Astrocyte (in vitro differentiated cells and primary cell): ENCODE measurements at regions not wholly inside any gene's neighbourhood (a gene's known extent, or its start where the extent isn't known, plus 50 kb on each side); places are given as distances from the start of the nearest gene placed in this dataset.

ENCODE experiments used
- DNase-seq: peaks from one replicate; pipeline ENCODE4 v3.0.0-alpha.2; 2010; ENCODE audit warnings: low read depth
- FAIRE-seq: peaks from 2 replicates; lab custom pipeline; 2011; peaks lifted over from hg19 to GRCh38; lab: Jason Lieb, UNC
- H2AFZ ChIP-seq: 2 replicates; pipeline ENCODE4 v1.6.0; 2012; ENCODE audit warnings: low read depth, low read length, inconsistent platforms
- H3K27ac ChIP-seq: 2 replicates; pipeline ENCODE4 v1.5.1; 2011; ENCODE audit warnings: low read depth, low read length, inconsistent platforms
- H3K27me3 ChIP-seq: 2 replicates; pipeline ENCODE4 v1.6.0; 2011; ENCODE audit warnings: low read length, inconsistent platforms; ENCODE audit not compliant: insufficient read depth
- H3K36me3 ChIP-seq: 2 replicates; pipeline ENCODE4 v1.5.1; 2011; ENCODE audit warnings: low read length, inconsistent platforms; ENCODE audit not compliant: insufficient read depth
- H3K4me1 ChIP-seq: 2 replicates; pipeline ENCODE4 v1.5.1; 2011; ENCODE audit warnings: low read length, inconsistent platforms; ENCODE audit not compliant: insufficient read depth
- H3K4me2 ChIP-seq: 2 replicates; pipeline ENCODE4 v1.6.0; 2012; ENCODE audit warnings: low read length, inconsistent platforms
- H3K4me3 ChIP-seq: 2 replicates; pipeline ENCODE4 v1.5.1; 2011; ENCODE audit warnings: low read depth, mild to moderate bottlenecking, low read length, inconsistent platforms; ENCODE audit not compliant: insufficient read depth
- H3K79me2 ChIP-seq: 2 replicates; pipeline ENCODE4 v1.6.0; 2012; ENCODE audit warnings: mild to moderate bottlenecking, low read length, inconsistent platforms; ENCODE audit not compliant: insufficient read depth
- H3K9ac ChIP-seq: 2 replicates; pipeline ENCODE4 v1.6.0; 2012; ENCODE audit warnings: mild to moderate bottlenecking, low read length, inconsistent platforms
- H3K9me3 ChIP-seq: 2 replicates; pipeline ENCODE4 v1.5.1; 2012; ENCODE audit warnings: low read depth, mild to moderate bottlenecking, low read length, inconsistent platforms; ENCODE audit not compliant: insufficient read depth
- H4K20me1 ChIP-seq: 2 replicates; pipeline ENCODE4 v1.6.0; 2012; ENCODE audit warnings: low read length, inconsistent platforms; ENCODE audit not compliant: insufficient read depth
- H3K27ac Mint-ChIP-seq: one replicate; pipeline ENCODE4 v1.8.0; 2021; ENCODE audit warnings: mild to moderate bottlenecking, mixed read lengths; ENCODE audit not compliant: unreplicated experiment
- H3K27me3 Mint-ChIP-seq: one replicate; pipeline ENCODE4 v1.8.0; 2021; ENCODE audit warnings: low read depth, mixed read lengths; ENCODE audit not compliant: unreplicated experiment
- H3K36me3 Mint-ChIP-seq: one replicate; pipeline ENCODE4 v1.8.0; 2021; ENCODE audit warnings: low read depth, mixed read lengths; ENCODE audit not compliant: unreplicated experiment
- H3K4me1 Mint-ChIP-seq: one replicate; pipeline ENCODE4 v1.8.0; 2021; ENCODE audit warnings: low read depth, mixed read lengths; ENCODE audit not compliant: unreplicated experiment
- H3K4me3 Mint-ChIP-seq: one replicate; pipeline ENCODE4 v1.8.0; 2021; ENCODE audit warnings: mild to moderate bottlenecking, moderate library complexity, mixed read lengths; ENCODE audit not compliant: unreplicated experiment
- H3K9me3 Mint-ChIP-seq: one replicate; pipeline ENCODE4 v1.8.0; 2021; ENCODE audit warnings: mild to moderate bottlenecking, mixed read lengths; ENCODE audit not compliant: unreplicated experiment
- EZH2 ChIP-seq: IDR thresholded peaks from 2 replicates; pipeline ENCODE4 v1.6.1; 2012; ENCODE audit warnings: mild to moderate bottlenecking, low read length, inconsistent platforms; ENCODE audit not compliant: insufficient read depth
- TF ChIP-seq, protein P1 (sequence below): IDR thresholded peaks from 2 replicates; pipeline ENCODE4 v1.5.1; 2011; ENCODE audit warnings: low read depth, mild to moderate bottlenecking, inconsistent platforms, low read length, moderate library complexity; ENCODE audit not compliant: insufficient read depth

DNA sequence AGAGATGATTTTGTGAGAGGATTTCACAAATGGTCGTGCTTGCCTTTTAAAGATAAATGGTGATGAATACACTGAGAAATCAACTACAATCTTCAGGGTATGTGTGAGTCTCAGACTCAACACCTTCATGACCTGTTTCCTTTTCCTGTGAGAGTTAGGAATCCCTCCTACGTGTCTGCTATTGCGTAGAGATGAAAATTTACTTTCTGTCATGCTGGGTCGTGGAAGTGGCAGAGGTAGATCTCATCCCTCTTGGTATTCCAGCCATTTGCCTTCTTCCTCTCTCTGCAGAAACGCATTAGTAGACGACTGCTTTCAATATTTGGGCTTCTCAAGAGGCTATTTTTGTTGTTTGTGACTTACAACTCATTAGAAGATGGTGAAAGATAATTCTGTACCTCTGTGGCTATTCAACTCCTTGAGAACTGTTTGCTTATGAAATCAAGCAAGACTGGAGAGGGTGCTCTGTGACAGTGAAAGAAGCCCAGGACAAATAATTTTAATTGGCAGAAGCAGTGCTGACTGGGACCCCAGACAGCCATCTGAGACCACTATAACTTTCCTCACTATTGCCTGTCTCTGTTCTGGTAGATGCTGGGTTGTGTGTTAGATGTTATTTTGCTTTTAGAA lies 233.1 kb downstream of the LACC1 start:
- H3K27ac Mint-ChIP-seq: no peak overlapping the region
- Histone ChIP-seq H3K9ac (no peak overlapping the region), H3K9me3 (no peaks in the 10 kb centered on the region), H3K27me3 (no peaks in the 10 kb centered on the region), H3K36me3 (no peaks in the 10 kb centered on the region), H3K27ac (no peak overlapping the region), H3K4me2 (no peak overlapping the region), H3K4me1 (no peaks in the 10 kb centered on the region), H3K4me3 (no peak overlapping the region), H4K20me1 (no peaks in the 10 kb centered on the region), H3K79me2 (no peaks in the 10 kb centered on the region), H2AFZ (no peak overlapping the region)
- peaks cover 4% of the 10 kb centered on the region for H3K4me1 Mint-ChIP-seq
- no peaks in the 10 kb centered on the region for H3K36me3 Mint-ChIP-seq
- peaks cover 4% of the 10 kb centered on the region for H3K9me3 Mint-ChIP-seq
- FAIRE-seq (no peak), DNase-seq (no peak)
- H3K27me3 Mint-ChIP-seq: peaks cover 2% of the 10 kb centered on the region
- TF ChIP-seq, protein P1, sequence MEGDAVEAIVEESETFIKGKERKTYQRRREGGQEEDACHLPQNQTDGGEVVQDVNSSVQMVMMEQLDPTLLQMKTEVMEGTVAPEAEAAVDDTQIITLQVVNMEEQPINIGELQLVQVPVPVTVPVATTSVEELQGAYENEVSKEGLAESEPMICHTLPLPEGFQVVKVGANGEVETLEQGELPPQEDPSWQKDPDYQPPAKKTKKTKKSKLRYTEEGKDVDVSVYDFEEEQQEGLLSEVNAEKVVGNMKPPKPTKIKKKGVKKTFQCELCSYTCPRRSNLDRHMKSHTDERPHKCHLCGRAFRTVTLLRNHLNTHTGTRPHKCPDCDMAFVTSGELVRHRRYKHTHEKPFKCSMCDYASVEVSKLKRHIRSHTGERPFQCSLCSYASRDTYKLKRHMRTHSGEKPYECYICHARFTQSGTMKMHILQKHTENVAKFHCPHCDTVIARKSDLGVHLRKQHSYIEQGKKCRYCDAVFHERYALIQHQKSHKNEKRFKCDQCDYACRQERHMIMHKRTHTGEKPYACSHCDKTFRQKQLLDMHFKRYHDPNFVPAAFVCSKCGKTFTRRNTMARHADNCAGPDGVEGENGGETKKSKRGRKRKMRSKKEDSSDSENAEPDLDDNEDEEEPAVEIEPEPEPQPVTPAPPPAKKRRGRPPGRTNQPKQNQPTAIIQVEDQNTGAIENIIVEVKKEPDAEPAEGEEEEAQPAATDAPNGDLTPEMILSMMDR: no peak
- TF ChIP-seq EZH2: no peak
- no peak overlapping the region for H3K4me3 Mint-ChIP-seq

DNA sequence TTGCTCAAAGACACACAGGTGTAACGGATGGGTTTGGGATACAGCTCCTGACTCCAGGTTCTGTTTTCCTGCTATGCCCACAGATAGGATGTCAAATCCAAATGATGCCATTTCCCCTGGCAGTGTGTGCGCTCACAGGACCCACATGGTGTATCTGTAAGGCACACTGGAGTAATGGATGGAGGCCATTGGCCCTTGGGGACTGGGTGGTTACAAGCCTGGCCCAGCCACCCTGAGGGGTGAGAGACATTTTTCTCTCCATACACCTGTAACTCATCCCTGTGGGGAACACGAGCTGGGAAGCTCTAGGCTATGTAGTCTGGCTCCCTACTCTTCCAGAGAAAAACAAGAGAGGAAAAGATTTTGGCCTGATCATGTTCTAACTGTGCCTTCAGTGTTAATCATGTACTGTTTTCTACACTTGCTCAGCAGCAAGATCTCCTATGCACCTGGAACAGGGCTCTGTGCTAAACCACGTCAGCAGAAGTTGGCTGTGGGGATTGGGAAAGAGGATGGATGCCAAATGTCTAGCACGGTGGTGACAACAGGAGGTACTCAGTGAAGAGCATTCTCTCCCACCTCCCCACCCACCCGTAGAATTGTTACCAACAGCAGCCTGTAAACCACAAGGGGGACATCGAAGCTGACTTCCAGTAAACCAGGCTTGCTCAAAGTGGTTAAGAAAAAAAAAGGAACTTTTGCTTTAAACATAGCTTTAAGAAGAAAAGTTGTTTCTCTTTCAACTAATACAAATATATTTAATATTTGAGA lies 237.0 kb downstream of the LACC1 start:
- no peaks in the 10 kb centered on the region for H3K36me3 ChIP-seq
- no peak overlapping the region for H3K27ac Mint-ChIP-seq
- H3K4me1 ChIP-seq: no peaks in the 10 kb centered on the region
- no peak overlapping the region for H3K4me3 ChIP-seq
- DNase-seq (no peak), FAIRE-seq (no peak)
- no peaks in the 10 kb centered on the region for H3K9me3 ChIP-seq
- H3K9ac ChIP-seq: no peak overlapping the region
- no peak overlapping the region for H3K27ac ChIP-seq
- H3K36me3 Mint-ChIP-seq: no peaks in the 10 kb centered on the region
- no peaks in the 10 kb centered on the region for H3K79me2 ChIP-seq
- peaks cover 4% of the 10 kb centered on the region for H3K4me1 Mint-ChIP-seq
- no peak overlapping the region for H2AFZ ChIP-seq
- H3K9me3 Mint-ChIP-seq: no peaks in the 10 kb centered on the region
- H3K4me3 Mint-ChIP-seq: no peak overlapping the region
- no peak overlapping the region for H3K4me2 ChIP-seq
- H4K20me1 ChIP-seq: no peaks in the 10 kb centered on the region
- H3K27me3 Mint-ChIP-seq: no peaks in the 10 kb centered on the region
- no peaks in the 10 kb centered on the region for H3K27me3 ChIP-seq
- TF ChIP-seq, protein P1: no peak
- no peak for TF ChIP-seq EZH2

DNA sequence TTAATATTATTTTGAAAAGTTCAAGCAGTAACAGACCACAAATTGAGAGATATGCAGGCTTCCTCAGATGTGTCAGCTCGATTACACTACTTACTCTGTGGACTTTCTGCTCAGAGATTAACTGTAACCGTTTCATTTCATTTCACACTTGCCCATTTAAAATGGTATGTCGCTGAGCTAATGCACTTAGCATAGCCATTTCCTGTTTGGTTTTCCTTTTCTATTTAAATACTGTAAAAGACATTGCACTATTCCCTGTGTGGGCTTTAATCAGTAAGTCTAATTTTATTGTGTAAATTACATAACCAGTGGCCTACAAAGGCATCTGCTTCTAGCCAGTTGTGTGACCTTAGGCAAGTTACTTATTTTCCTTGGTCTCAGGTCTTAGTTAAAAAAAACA lies 237.6 kb downstream of the LACC1 start:
- H3K9me3 ChIP-seq: no peaks in the 10 kb centered on the region
- TF ChIP-seq, protein P1: no peak
- no peak for TF ChIP-seq EZH2
- H3K27ac Mint-ChIP-seq: no peak overlapping the region
- no peaks in the 10 kb centered on the region for H4K20me1 ChIP-seq
- FAIRE-seq (no peak), DNase-seq (peak; percentile 47)
- H3K36me3 Mint-ChIP-seq: no peaks in the 10 kb centered on the region
- H3K27me3 Mint-ChIP-seq: no peaks in the 10 kb centered on the region
- peaks cover 4% of the 10 kb centered on the region for H3K4me1 Mint-ChIP-seq
- no peak overlapping the region for H3K4me2 ChIP-seq
- H3K36me3 ChIP-seq: no peaks in the 10 kb centered on the region
- H3K27ac ChIP-seq: no peak overlapping the region
- H3K4me3 Mint-ChIP-seq: no peak overlapping the region
- H3K79me2 ChIP-seq: no peaks in the 10 kb centered on the region
- no peak overlapping the region for H3K9ac ChIP-seq
- H3K4me3 ChIP-seq: no peak overlapping the region
- H3K27me3 ChIP-seq: no peaks in the 10 kb centered on the region
- no peaks in the 10 kb centered on the region for H3K9me3 Mint-ChIP-seq
- H2AFZ ChIP-seq: no peak overlapping the region
- no peaks in the 10 kb centered on the region for H3K4me1 ChIP-seq
